Gastrocnemius medialis (tissue), 4 donors: ENCODE measurements at regions not wholly inside any gene's neighbourhood (a gene's known extent, or its start where the extent isn't known, plus 50 kb on each side); places are given as distances from the start of the nearest gene placed in this dataset.

Experiments used
- ATAC-seq, 2 donors: fragments of 150-250 bp; one replicate each; pipeline ENCODE4 v1.9.1; 2016
- DNase-seq, 2 donors: peaks; one replicate each; pipeline ENCODE4 v3.0.0-alpha.2; 2019
- H3K27ac ChIP-seq, 4 donors: fragments of 200-600 bp; sonication (generic); 1 replicate in 1 of 4; 2 replicates in 3 of 4; pipeline ENCODE4 v1.5.1; 2016 to 2018; ENCODE audit warnings: mild to moderate bottlenecking in 2 of 4, moderate library complexity in 1 of 4
- H3K27me3 ChIP-seq, 3 donors: fragments of 200-600 bp; sonication (generic) in 2 of 3; 1 replicate in 1 of 3; 2 replicates in 2 of 3; pipeline versions ENCODE4 v1.5.1 to v1.6.0; 2016 to 2019; ENCODE audit warnings: mild to moderate bottlenecking in 1 of 3, moderate library complexity in 1 of 3
- H3K36me3 ChIP-seq, 2 donors: fragments of 200-600 bp; sonication (generic) in 1 of 2; one replicate each; pipeline ENCODE4 v1.5.1; 2017 to 2018
- H3K4me1 ChIP-seq, 2 donors: fragments of 200-600 bp; sonication (generic) in 1 of 2; one replicate each; pipeline ENCODE4 v1.5.1; 2016 to 2017; ENCODE audit warnings: mild to moderate bottlenecking in 2 of 2
- H3K4me3 ChIP-seq, 4 donors: fragments of 200-600 bp; sonication (generic) in 3 of 4; 1 replicate in 1 of 4; 2 replicates in 3 of 4; pipeline ENCODE4 v1.5.1; 2016 to 2019; ENCODE audit warnings: mild to moderate bottlenecking in 2 of 4
- H3K9me3 ChIP-seq, 3 donors: fragments of 200-600 bp; sonication (generic) in 2 of 3; 1 replicate in 1 of 3; 2 replicates in 2 of 3; pipeline ENCODE4 v1.5.1; 2016 to 2019
- CTCF ChIP-seq, 5 experiments: fragments of 450-650 bp in 3 of 5; fragments of 200-600 bp in 2 of 5; sonication (generic) in 2 of 5; IDR thresholded peaks in 4 of 5; conservative IDR thresholded peaks in 1 of 5; 1 replicate in 4 of 5; 2 replicates in 1 of 5; pipeline ENCODE4 v1.5.1; 2016 to 2019; ENCODE audit warnings: antibody characterized with exemption in 5 of 5, mild to moderate bottlenecking in 3 of 5, moderate library complexity in 3 of 5
- POLR2A ChIP-seq, 2 donors: fragments of 450-650 bp; IDR thresholded peaks; one replicate each; pipeline ENCODE4 v1.6.1; 2017; ENCODE audit warnings: antibody characterized with exemption in 2 of 2, mild to moderate bottlenecking in 2 of 2, moderate library complexity in 2 of 2
- in situ Hi-C, 4 donors: fragments of 200-750 bp; cut with MboI; loops; one replicate each; pipeline versions ENCODE4 v1.15.0 to v1.8.0; 2017; ENCODE audit warnings: low sequenced_read_pairs in 4 of 4
- intact Hi-C: fragments of 100-400 bp; cut with DNase I; formaldehyde crosslinking; loops from one replicate; pipeline ENCODE4 v1.15.1; 2023; ENCODE audit warnings: low total_unique reads

GRCh38 chr16:54538276-54538675 lies 251.7 kb upstream of the IRX3 start:
- TF ChIP-seq POLR2A (IDR thresholded peaks at IDR 0.05): no peak
- TF ChIP-seq CTCF (IDR thresholded peaks at IDR 0.05 in 4 of 5, conservative IDR thresholded peaks at IDR 0.05 in 1 of 5): no peak
- H3K27me3 ChIP-seq: no peaks in the 10 kb centered on the region
- no peak for ATAC-seq
- H3K36me3 ChIP-seq: no peaks in the 10 kb centered on the region
- no peaks in the 10 kb centered on the region for H3K9me3 ChIP-seq
- intact Hi-C loops: no loop called here
- no peak overlapping the region for H3K27ac ChIP-seq
- H3K4me3 ChIP-seq: no peak overlapping the region
- in situ Hi-C loops: no loop called here
- DNase-seq: no peak
- H3K4me1 ChIP-seq: no peaks in the 10 kb centered on the region

- ATAC-seq (no peak), DNase-seq (no peak)
- in situ Hi-C loops: no loop called here
- intact Hi-C loops: no loop called here
- no peaks in the 10 kb centered on the region for H3K36me3 ChIP-seq
- TF ChIP-seq POLR2A (IDR thresholded peaks at IDR 0.05) (no peak), CTCF (IDR thresholded peaks at IDR 0.05 in 4 of 5, conservative IDR thresholded peaks at IDR 0.05 in 1 of 5) (no peak)
- H3K4me1 ChIP-seq: no peaks in the 10 kb centered on the region
- no peaks in the 10 kb centered on the region for H3K9me3 ChIP-seq
- H3K27ac ChIP-seq: no peak overlapping the region
- H3K4me3 ChIP-seq: no peak overlapping the region
- H3K27me3 ChIP-seq: no peaks in the 10 kb centered on the region
Measured at GRCh38 chr16:54533856-54534490, 247.4 kb upstream of the IRX3 start.

- Histone ChIP-seq H3K27ac (no peak overlapping the region), H3K4me3 (no peak overlapping the region), H3K9me3 (no peaks in the 10 kb centered on the region), H3K4me1 (no peaks in the 10 kb centered on the region), H3K36me3 (no peaks in the 10 kb centered on the region), H3K27me3 (no peaks in the 10 kb centered on the region)
- ATAC-seq (no peak), DNase-seq (no peak)
- intact Hi-C loops (no loop called here), in situ Hi-C loops (no loop called here)
- TF ChIP-seq CTCF (IDR thresholded peaks at IDR 0.05 in 4 of 5, conservative IDR thresholded peaks at IDR 0.05 in 1 of 5) (no peak), POLR2A (IDR thresholded peaks at IDR 0.05) (no peak)
Measured at GRCh38 chr16:54526916-54527315, 240.3 kb upstream of the IRX3 start.

GRCh38 chr16:54526087-54526486 lies 239.5 kb upstream of the IRX3 start:
- Histone ChIP-seq H3K27me3 (no peaks in the 10 kb centered on the region), H3K36me3 (no peaks in the 10 kb centered on the region), H3K27ac (no peak overlapping the region), H3K9me3 (no peaks in the 10 kb centered on the region), H3K4me3 (no peak overlapping the region), H3K4me1 (no peaks in the 10 kb centered on the region)
- in situ Hi-C loops: no loop called here
- intact Hi-C loops: no loop called here
- DNase-seq (no peak), ATAC-seq (no peak)
- TF ChIP-seq CTCF (IDR thresholded peaks at IDR 0.05 in 4 of 5, conservative IDR thresholded peaks at IDR 0.05 in 1 of 5) (no peak), POLR2A (IDR thresholded peaks at IDR 0.05) (no peak)

- H3K4me3 ChIP-seq: no peak overlapping the region
- H3K27ac ChIP-seq: no peak overlapping the region
- H3K36me3 ChIP-seq: no peaks in the 10 kb centered on the region
- no peaks in the 10 kb centered on the region for H3K27me3 ChIP-seq
- H3K9me3 ChIP-seq: no peaks in the 10 kb centered on the region
- no peak for TF ChIP-seq CTCF (IDR thresholded peaks at IDR 0.05 in 4 of 5, conservative IDR thresholded peaks at IDR 0.05 in 1 of 5)
- no peak for TF ChIP-seq POLR2A (IDR thresholded peaks at IDR 0.05)
- in situ Hi-C loops (no loop called here), intact Hi-C loops (no loop called here)
- H3K4me1 ChIP-seq: no peaks in the 10 kb centered on the region
- DNase-seq: no peak
- no peak for ATAC-seq
Measured at GRCh38 chr16:54525104-54525503, 238.5 kb upstream of the IRX3 start.
